Loucy (cell line): ENCODE measurements at regions not wholly inside any gene's neighbourhood (a gene's known extent, or its start where the extent isn't known, plus 50 kb on each side); places are given as distances from the start of the nearest gene placed in this dataset.

ENCODE experiments used
- H2AFZ ChIP-seq: fragments of 200-600 bp; sonication (generic); 2 replicates; pipeline ENCODE4 v1.6.0; 2016; ENCODE audit warnings: antibody characterized with exemption, mild to moderate bottlenecking, low read length, moderate library complexity
- H3F3A ChIP-seq: fragments of 200-600 bp; 2 replicates; pipeline ENCODE4 v1.6.0; 2016; ENCODE audit warnings: antibody characterized with exemption, low read depth, mild to moderate bottlenecking
- H3K27me3 ChIP-seq: fragments of 200-600 bp; sonication (generic); 2 replicates; pipeline ENCODE4 v1.6.1; 2014; ENCODE audit warnings: low read length, mild to moderate bottlenecking; ENCODE audit not compliant: insufficient read depth, poor library complexity, severe bottlenecking
- H3K36me3 ChIP-seq: fragments of 200-600 bp; sonication (generic); 2 replicates; pipeline ENCODE4 v1.6.1; 2016; ENCODE audit warnings: low read length; ENCODE audit not compliant: insufficient read depth
- H3K4me1 ChIP-seq: fragments of 200-600 bp; sonication (generic); 2 replicates; pipeline ENCODE4 v1.5.1; 2014; ENCODE audit warnings: low read length, mild to moderate bottlenecking; ENCODE audit not compliant: insufficient read depth, poor library complexity, severe bottlenecking
- H3K4me2 ChIP-seq: fragments of 200-600 bp; sonication (generic); 2 replicates; pipeline ENCODE4 v1.6.0; 2014; ENCODE audit warnings: antibody characterized with exemption, low read length, low read depth, mild to moderate bottlenecking; ENCODE audit not compliant: poor library complexity, severe bottlenecking
- H3K4me3 ChIP-seq: fragments of 200-600 bp; sonication (generic); 2 replicates; pipeline ENCODE4 v1.5.1; 2014; ENCODE audit warnings: low read length, mild to moderate bottlenecking, mixed read lengths; ENCODE audit not compliant: poor library complexity, severe bottlenecking
- H3K79me2 ChIP-seq: fragments of 200-600 bp; sonication (generic); 2 replicates; pipeline ENCODE4 v1.6.1; 2014; ENCODE audit warnings: low read length; ENCODE audit not compliant: insufficient read depth
- H3K9ac ChIP-seq: fragments of 200-600 bp; sonication (generic); 2 replicates; pipeline ENCODE4 v1.6.0; 2014; ENCODE audit warnings: mild to moderate bottlenecking, low read depth, low read length, moderate library complexity; ENCODE audit not compliant: poor library complexity, severe bottlenecking
- H3K9me2 ChIP-seq: fragments of 200-600 bp; sonication (generic); replicated peaks from 2 replicates; pipeline ENCODE4 v1.6.1; 2016; ENCODE audit warnings: low read depth, low read length, mixed read lengths
- H3K9me3 ChIP-seq: fragments of 200-600 bp; sonication (generic); 2 replicates; pipeline ENCODE4 v1.6.1; 2014; ENCODE audit warnings: mild to moderate bottlenecking, antibody characterized with exemption, low read length, low read depth; ENCODE audit not compliant: insufficient read depth
- H4K20me1 ChIP-seq: fragments of 200-600 bp; sonication (generic); 2 replicates; pipeline ENCODE4 v1.6.0; 2014; ENCODE audit warnings: antibody characterized with exemption, low read length, mild to moderate bottlenecking; ENCODE audit not compliant: insufficient read depth, poor library complexity, severe bottlenecking
- CTCF ChIP-seq: fragments of 200-600 bp; sonication (generic); conservative IDR thresholded peaks from 2 replicates; pipeline ENCODE4 v1.5.1; 2014; ENCODE audit warnings: mild to moderate bottlenecking, antibody characterized with exemption, low read length
- EZH2phosphoT487 ChIP-seq: fragments of 200-600 bp; IDR thresholded peaks from 2 replicates; pipeline ENCODE4 v1.6.1; 2018; ENCODE audit warnings: antibody characterized with exemption, mild to moderate bottlenecking, moderate library complexity, borderline replicate concordance

GRCh38 chr12:92541731-92542130 is 161.1 kb upstream of the PLEKHG7 start:
- no peaks in the 10 kb centered on the region for H4K20me1 ChIP-seq
- TF ChIP-seq EZH2phosphoT487 = no peak
- H3K4me1 ChIP-seq = peaks cover 56% of the 10 kb centered on the region

GRCh38 chr12:92540782-92541423 is 161.9 kb upstream of the PLEKHG7 start:
- Histone ChIP-seq H3K4me3 (peak overlapping the region; percentile 31), H3K9ac (peak overlapping the region; percentile 57), H2AFZ (no peak overlapping the region), H3K4me2 (peak overlapping the region; percentile 64), H3K27me3 (no peaks in the 10 kb centered on the region), H3K79me2 (no peaks in the 10 kb centered on the region), H3K9me2 (no peaks in the 10 kb centered on the region), H3K36me3 (no peaks in the 10 kb centered on the region), H3F3A (peaks cover 10% of the 10 kb centered on the region), H3K4me1 (peaks cover 60% of the 10 kb centered on the region), H3K9me3 (no peaks in the 10 kb centered on the region), H4K20me1 (no peaks in the 10 kb centered on the region)
- TF ChIP-seq CTCF (no peak), EZH2phosphoT487 (no peak)

More at GRCh38 chr12:92541731-92542130, 161.1 kb upstream of the PLEKHG7 start:
- Histone ChIP-seq H3K4me3 (no peak overlapping the region), H2AFZ (no peak overlapping the region), H3F3A (peaks cover 10% of the 10 kb centered on the region), H3K9me2 (no peaks in the 10 kb centered on the region), H3K79me2 (no peaks in the 10 kb centered on the region), H3K4me2 (no peak overlapping the region), H3K9ac (no peak overlapping the region), H3K9me3 (no peaks in the 10 kb centered on the region), H3K36me3 (no peaks in the 10 kb centered on the region), H3K27me3 (no peaks in the 10 kb centered on the region)

- H3K4me1 ChIP-seq = peaks cover 67% of the 10 kb centered on the region
- H3K9ac ChIP-seq = peak overlapping the region; percentile 57
These were observed 162.6 kb upstream of the PLEKHG7 start for GRCh38 chr12:92539976-92540781.

More at GRCh38 chr12:92539976-92540781, 162.6 kb upstream of the PLEKHG7 start:
- H3K36me3 ChIP-seq = no peaks in the 10 kb centered on the region
- no peaks in the 10 kb centered on the region for H3K9me3 ChIP-seq
- H3F3A ChIP-seq = peaks cover 10% of the 10 kb centered on the region
- no peaks in the 10 kb centered on the region for H3K9me2 ChIP-seq
- H2AFZ ChIP-seq = 0 out of 2 replicates have a peak overlapping the region, but pooled peaks have one; percentile 1
- H3K79me2 ChIP-seq = no peaks in the 10 kb centered on the region
- TF ChIP-seq CTCF (no peak), EZH2phosphoT487 (no peak)
- H3K4me2 ChIP-seq = peak overlapping the region; percentile 64
- no peaks in the 10 kb centered on the region for H4K20me1 ChIP-seq
- peak overlapping the region; percentile 31 for H3K4me3 ChIP-seq
- no peaks in the 10 kb centered on the region for H3K27me3 ChIP-seq
